ENCODE measurements at regions not wholly inside any gene's neighbourhood (a gene's known extent, or its start where the extent isn't known, plus 50 kb on each side); places are given as distances from the start of the nearest gene placed in this dataset.

- ATAC-seq (ENCODE audit: insufficient read depth, low FRiP score) (no peak), DNase-seq (no peak)
- Histone ChIP-seq H3K9ac (ENCODE audit: insufficient read depth in 1 of 2, low read length in 2 of 2) (no peak overlapping the region), H3K4me3 (no peak overlapping the region), H3K27me3 (ENCODE audit: control insufficient read depth in 3 of 3, insufficient read depth in 3 of 3, low read length in 2 of 3) (no peaks in the 10 kb centered on the region), H3K36me3 (ENCODE audit: control insufficient read depth in 4 of 4, insufficient read depth in 4 of 4, low read length in 4 of 4) (no peaks in the 10 kb centered on the region), H3K4me1 (ENCODE audit: control insufficient read depth in 5 of 5, insufficient read depth in 5 of 5, low read length in 5 of 5) (no peaks in the 10 kb centered on the region), H3K27ac (ENCODE audit: low read depth in 1 of 2, low read length in 1 of 2) (no peak overlapping the region), H3K9me3 (ENCODE audit: control insufficient read depth in 4 of 4, insufficient read depth in 3 of 4, low read length in 3 of 4) (peaks cover 0 to 5% (median 0%) of the 10 kb centered on the region in 4 donors)
- WGBS, 2 donors, result 32 to 66% methylated on average over 19 of the region's 19 CpGs
- TF ChIP-seq CTCF (IDR thresholded peaks at IDR 0.05; ENCODE audit: control extremely low read depth, extremely low read depth), result no peak
These were observed 338.4 kb downstream of the TMEM121 start for GRCh38 chr14:105864651-105865265.

- Histone ChIP-seq H3K4me1 (ENCODE audit: control insufficient read depth in 5 of 5, insufficient read depth in 5 of 5, low read length in 5 of 5) (no peaks in the 10 kb centered on the region), H3K36me3 (ENCODE audit: control insufficient read depth in 4 of 4, insufficient read depth in 4 of 4, low read length in 4 of 4) (no peaks in the 10 kb centered on the region), H3K9me3 (ENCODE audit: control insufficient read depth in 4 of 4, insufficient read depth in 3 of 4, low read length in 3 of 4) (peaks cover 0 to 5% (median 0%) of the 10 kb centered on the region in 4 donors), H3K27ac (ENCODE audit: low read depth in 1 of 2, low read length in 1 of 2) (no peak overlapping the region), H3K9ac (ENCODE audit: insufficient read depth in 1 of 2, low read length in 2 of 2) (no peak overlapping the region), H3K27me3 (ENCODE audit: control insufficient read depth in 3 of 3, insufficient read depth in 3 of 3, low read length in 2 of 3) (no peaks in the 10 kb centered on the region), H3K4me3 (no peak overlapping the region)
- no peak for TF ChIP-seq CTCF (IDR thresholded peaks at IDR 0.05; ENCODE audit: control extremely low read depth, extremely low read depth)
- ATAC-seq (ENCODE audit: insufficient read depth, low FRiP score) (no peak), DNase-seq (no peak)
- 45 to 68% methylated on average over 15 of the region's 15 CpGs for WGBS, 2 donors
These were observed 339.0 kb downstream of the TMEM121 start for GRCh38 chr14:105865266-105865903.

- 64 to 80% methylated on average over 28 to 32 of the region's 32 CpGs for WGBS, 2 donors
- H3K27me3 ChIP-seq (ENCODE audit: control insufficient read depth in 3 of 3, insufficient read depth in 3 of 3, low read length in 2 of 3), result no peaks in the 10 kb centered on the region
- H3K4me3 ChIP-seq, result no peak overlapping the region
- no peaks in the 10 kb centered on the region for H3K4me1 ChIP-seq (ENCODE audit: control insufficient read depth in 5 of 5, insufficient read depth in 5 of 5, low read length in 5 of 5)
- peaks cover 0 to 5% (median 0%) of the 10 kb centered on the region in 4 donors for H3K9me3 ChIP-seq (ENCODE audit: control insufficient read depth in 4 of 4, insufficient read depth in 3 of 4, low read length in 3 of 4)
- no peak for TF ChIP-seq CTCF (IDR thresholded peaks at IDR 0.05; ENCODE audit: control extremely low read depth, extremely low read depth)
- ATAC-seq (ENCODE audit: insufficient read depth, low FRiP score) (no peak), DNase-seq (no peak)
- H3K36me3 ChIP-seq (ENCODE audit: control insufficient read depth in 4 of 4, insufficient read depth in 4 of 4, low read length in 4 of 4), result no peaks in the 10 kb centered on the region
- no peak overlapping the region for H3K27ac ChIP-seq (ENCODE audit: low read depth in 1 of 2, low read length in 1 of 2)
- H3K9ac ChIP-seq (ENCODE audit: insufficient read depth in 1 of 2, low read length in 2 of 2), result no peak overlapping the region
These were observed 339.8 kb downstream of the TMEM121 start for GRCh38 chr14:105865904-105866840.
